HEK293 (cell line): ENCODE measurements at regions not wholly inside any gene's neighbourhood (a gene's known extent, or its start where the extent isn't known, plus 50 kb on each side); places are given as distances from the start of the nearest gene placed in this dataset.

Source experiments
- CTCF ChIA-PET: fragments of 350-600 bp; formaldehyde crosslinking; extraction: SDS; loops from one replicate; lab custom pipeline; 2021; ENCODE audit warnings: antibody characterized with exemption; lab: Yijun Ruan, JAX
- POLR2A ChIA-PET: fragments of 300-600 bp; formaldehyde crosslinking; extraction: SDS; loops from one replicate; lab custom pipeline; 2020; ENCODE audit warnings: antibody characterized with exemption, inconsistent platforms; lab: Yijun Ruan, JAX
- H3K27ac ChIP-seq: fragments of 200-500 bp; sonication (Bioruptor generic); 2 replicates; pipeline ENCODE4 v1.5.1; 2014; ENCODE audit warnings: low read depth, low read length, control low read depth, inconsistent platforms; ENCODE audit errors: extremely low read depth
- H3K36me3 ChIP-seq, 2 experiments: fragments of 200-500 bp in 1 of 2; sonication (Bioruptor generic) in 1 of 2; 1 replicate in 1 of 2; 2 replicates in 1 of 2; pipeline ENCODE4 v1.5.1; 2014 to 2017; ENCODE audit warnings: inconsistent platforms in 2 of 2, low read length in 2 of 2; ENCODE audit not compliant: control insufficient read depth in 2 of 2, insufficient read depth in 1 of 2
- H3K4me1 ChIP-seq: fragments of 200-500 bp; sonication (Bioruptor generic); 2 replicates; pipeline ENCODE4 v1.5.1; 2014; ENCODE audit warnings: mild to moderate bottlenecking, low read length, inconsistent platforms; ENCODE audit not compliant: control insufficient read depth, insufficient read depth
- H3K4me3 ChIP-seq: 2 replicates; pipeline ENCODE4 v1.5.1; 2011; ENCODE audit warnings: low read depth, mild to moderate bottlenecking, control low read depth, low read length, moderate library complexity
- H3K9me3 ChIP-seq: fragments of 200-500 bp; sonication (Bioruptor generic); 2 replicates; pipeline ENCODE4 v1.5.1; 2014; ENCODE audit warnings: low read depth, low read length, inconsistent platforms; ENCODE audit not compliant: control insufficient read depth, insufficient read depth
- BCL6B ChIP-seq: fragments of 450-650 bp; formaldehyde crosslinking; IDR thresholded peaks from 2 replicates; pipeline ENCODE4 v1.5.1; 2017; ENCODE audit warnings: missing biosample characterization, missing genetic modification characterization
- CTCF ChIP-seq: fragments of 450-650 bp; formaldehyde crosslinking; IDR thresholded peaks from 2 replicates; pipeline ENCODE4 v1.5.1; 2016; ENCODE audit warnings: missing biosample characterization, missing genetic modification characterization
- ELK4 ChIP-seq: IDR thresholded peaks from 2 replicates; pipeline ENCODE4 v1.6.1; 2011; ENCODE audit warnings: mild to moderate bottlenecking, low read depth, low read length, borderline replicate concordance
- HOXA7 ChIP-seq: sonication (generic); formaldehyde crosslinking; IDR thresholded peaks from 2 replicates; pipeline ENCODE4 v1.8.1; 2022; ENCODE audit warnings: missing genetic modification reagents, borderline replicate concordance
- HOXC10 ChIP-seq: sonication (generic); formaldehyde crosslinking; IDR thresholded peaks from 2 replicates; pipeline ENCODE4 v1.8.1; 2023; ENCODE audit warnings: mild to moderate bottlenecking, missing genetic modification reagents
- OSR2 ChIP-seq: fragments of 450-650 bp; formaldehyde crosslinking; IDR thresholded peaks from 2 replicates; pipeline ENCODE4 v1.5.1; 2016; ENCODE audit warnings: missing biosample characterization, missing genetic modification characterization
- OVOL3 ChIP-seq: fragments of 450-650 bp; formaldehyde crosslinking; IDR thresholded peaks from 2 replicates; pipeline ENCODE4 v1.5.1; 2016; ENCODE audit warnings: missing biosample characterization, missing genetic modification characterization
- PRDM1 ChIP-seq: fragments of 450-650 bp; formaldehyde crosslinking; IDR thresholded peaks from 2 replicates; pipeline ENCODE4; 2016; ENCODE audit warnings: missing biosample characterization, missing genetic modification characterization
- RBAK ChIP-seq: fragments of 450-650 bp; formaldehyde crosslinking; IDR thresholded peaks from 2 replicates; pipeline ENCODE4 v1.5.1; 2016; ENCODE audit warnings: missing biosample characterization, missing genetic modification characterization
- REPIN1 ChIP-seq: fragments of 450-650 bp; formaldehyde crosslinking; IDR thresholded peaks from 2 replicates; pipeline ENCODE4 v1.5.1; 2017; ENCODE audit warnings: missing biosample characterization, missing genetic modification characterization, low read depth
- SP2 ChIP-seq: fragments of 450-650 bp; formaldehyde crosslinking; IDR thresholded peaks from 2 replicates; pipeline ENCODE4 v1.5.1; 2016; ENCODE audit warnings: missing biosample characterization, missing genetic modification characterization
- TRIM28 ChIP-seq: IDR thresholded peaks from 2 replicates; pipeline ENCODE4 v1.6.1; 2011; ENCODE audit warnings: low read length, control low read depth, borderline replicate concordance
- ZBTB49 ChIP-seq: fragments of 450-650 bp; formaldehyde crosslinking; IDR thresholded peaks from 2 replicates; pipeline ENCODE4 v1.5.1; 2016; ENCODE audit warnings: missing biosample characterization, missing genetic modification characterization, low read depth
- ZFHX2 ChIP-seq: fragments of 450-650 bp; formaldehyde crosslinking; conservative IDR thresholded peaks from 2 replicates; pipeline ENCODE4 v1.5.1; 2016; ENCODE audit warnings: missing biosample characterization, missing genetic modification characterization
- ZNF16 ChIP-seq: fragments of 450-650 bp; formaldehyde crosslinking; IDR thresholded peaks from 2 replicates; pipeline ENCODE4 v1.5.1; 2016; ENCODE audit warnings: low read depth, missing biosample characterization, missing genetic modification characterization
- ZNF23 ChIP-seq: fragments of 450-650 bp; formaldehyde crosslinking; IDR thresholded peaks from 2 replicates; pipeline ENCODE4 v1.5.1; 2016; ENCODE audit warnings: missing biosample characterization, missing genetic modification characterization, borderline replicate concordance
- ZNF248 ChIP-seq: fragments of 450-650 bp; formaldehyde crosslinking; IDR thresholded peaks from 2 replicates; pipeline ENCODE4 v1.5.1; 2017; ENCODE audit warnings: missing biosample characterization, missing genetic modification characterization
- ZNF292 ChIP-seq: fragments of 450-650 bp; formaldehyde crosslinking; IDR thresholded peaks from 2 replicates; pipeline ENCODE4 v1.5.1; 2016; ENCODE audit warnings: low read depth, missing biosample characterization, missing genetic modification characterization, borderline replicate concordance
- ZNF311 ChIP-seq: fragments of 450-650 bp; formaldehyde crosslinking; IDR thresholded peaks from 2 replicates; pipeline ENCODE4 v1.5.1; 2017; ENCODE audit warnings: missing biosample characterization, missing genetic modification characterization, borderline replicate concordance
- ZNF416 ChIP-seq: fragments of 450-650 bp; formaldehyde crosslinking; IDR thresholded peaks from 2 replicates; pipeline ENCODE4 v1.5.1; 2016; ENCODE audit warnings: missing biosample characterization, missing genetic modification characterization
- ZNF549 ChIP-seq: fragments of 450-650 bp; IDR thresholded peaks from 2 replicates; pipeline ENCODE4 v1.5.1; 2018; ENCODE audit warnings: missing biosample characterization, missing genetic modification characterization, mild to moderate bottlenecking, inconsistent platforms, moderate library complexity
- ZNF555 ChIP-seq: fragments of 450-650 bp; formaldehyde crosslinking; conservative IDR thresholded peaks from 2 replicates; pipeline ENCODE4 v1.5.1; 2017; ENCODE audit warnings: missing biosample characterization, mild to moderate bottlenecking, missing genetic modification characterization, inconsistent platforms
- ZNF585B ChIP-seq: fragments of 450-650 bp; formaldehyde crosslinking; IDR thresholded peaks from 2 replicates; pipeline ENCODE4 v1.5.1; 2016; ENCODE audit warnings: missing biosample characterization, missing genetic modification characterization
- ZNF610 ChIP-seq: fragments of 450-650 bp; formaldehyde crosslinking; IDR thresholded peaks from 2 replicates; pipeline ENCODE4 v1.5.1; 2016; ENCODE audit warnings: missing biosample characterization, missing genetic modification characterization, borderline replicate concordance
- ZNF670 ChIP-seq: fragments of 450-650 bp; formaldehyde crosslinking; IDR thresholded peaks from 2 replicates; pipeline ENCODE4 v1.5.1; 2016; ENCODE audit warnings: missing biosample characterization, missing genetic modification characterization, low read depth

GRCh38 chr5:62083661-62084060 lies 222.3 kb upstream of the KIF2A start:
- H3K9me3 ChIP-seq = no peaks in the 10 kb centered on the region
- peaks cover 2% of the 10 kb centered on the region; the same call in 1 of the 2 replicates for H3K4me1 ChIP-seq
- CTCF ChIA-PET = interaction anchor here (1.0 kb wide), 1 partner anchor 1096 kb away, joined by 3 read pairs; no protein-coding TSS in a partner anchor
- TF ChIP-seq ZNF555 = no peak
- TF ChIP-seq ZNF23 (tag by site-specific recombination) = no peak
- TF ChIP-seq ZNF311 (tag by site-specific recombination) = no peak
- no peak for TF ChIP-seq ZNF585B (tag by site-specific recombination)
- TF ChIP-seq REPIN1 = no peak
- no peak for TF ChIP-seq HOXA7 (CRISPR knock-in tag)
- no peak for TF ChIP-seq ZBTB49
- no peak for TF ChIP-seq HOXC10 (CRISPR knock-in tag)
- TF ChIP-seq ZNF610 (tag by site-specific recombination) = no peak
- TF ChIP-seq ZNF16 = no peak
- no peak for TF ChIP-seq ZNF248 (tag by site-specific recombination)
- no peak for TF ChIP-seq ELK4
- TF ChIP-seq ZFHX2 = no peak
- TF ChIP-seq ZNF670 = no peak
- TF ChIP-seq OSR2 (tag by site-specific recombination) = no peak
- TF ChIP-seq, all 188 proteins: peak for 0
- Histone ChIP-seq H3K36me3 (no peaks in the 10 kb centered on the region), H3K4me3 (no peak overlapping the region), H3K27ac (no peak overlapping the region)
- POLR2A ChIA-PET = no interaction called here

- Histone ChIP-seq H3K4me1 (peaks cover 2% of the 10 kb centered on the region; the same call in 1 of the 2 replicates), H3K36me3 (no peaks in the 10 kb centered on the region), H3K4me3 (no peak overlapping the region), H3K27ac (no peak overlapping the region), H3K9me3 (no peaks in the 10 kb centered on the region)
- ChIA-PET CTCF (no interaction called here), POLR2A (no interaction called here)
- TF ChIP-seq CTCF (tag by site-specific recombination) (no peak), ZNF292 (tag by site-specific recombination) (no peak), BCL6B (tag by site-specific recombination) (no peak), PRDM1 (no peak), SP2 (tag by site-specific recombination) (no peak), ZNF549 (no peak), RBAK (tag by site-specific recombination) (no peak), ZNF416 (no peak), OVOL3 (tag by site-specific recombination) (no peak), TRIM28 (no peak)
- TF ChIP-seq, all 188 proteins: peak for 0
These were observed 221.6 kb upstream of the KIF2A start for GRCh38 chr5:62084391-62084790.
